Anterior cingulate cortex (tissue), 58 donors: ENCODE measurements at regions not wholly inside any gene's neighbourhood (a gene's known extent, or its start where the extent isn't known, plus 50 kb on each side); places are given as distances from the start of the nearest gene placed in this dataset.

Experiments
- DNase-seq, 58 donors: peaks; one replicate each; lab custom pipeline; 2025; lab: John Stamatoyannopoulos, UW

GRCh38 chr18:55840601-55841170 lies 252.7 kb upstream of the TCF4 start:
- DNase-seq, result no peak

- DNase-seq, result no peak
Measured at GRCh38 chr18:55839343-55839742, 251.4 kb upstream of the TCF4 start.

- no peak for DNase-seq
Measured at GRCh38 chr18:55838841-55839240, 250.8 kb upstream of the TCF4 start.

- DNase-seq, result no peak
Measured at GRCh38 chr18:55838319-55838718, 250.3 kb upstream of the TCF4 start.

GRCh38 chr18:55833543-55833942 lies 245.6 kb upstream of the TCF4 start:
- DNase-seq, result no peak

- DNase-seq, result no peak
Measured at GRCh38 chr18:55830544-55830943, 242.6 kb upstream of the TCF4 start.

GRCh38 chr18:55821219-55821618 lies 233.2 kb upstream of the TCF4 start:
- DNase-seq, result no peak

- DNase-seq, result no peak
Measured at GRCh38 chr18:55819448-55819847, 231.5 kb upstream of the TCF4 start.

GRCh38 chr18:55818284-55818683 lies 230.3 kb upstream of the TCF4 start:
- DNase-seq, result no peak

- DNase-seq, result no peak
Measured at GRCh38 chr18:55811925-55812324, 223.9 kb upstream of the TCF4 start.

GRCh38 chr18:55805666-55806065 lies 217.7 kb upstream of the TCF4 start:
- DNase-seq, result no peak

GRCh38 chr18:55795101-55795669 lies 207.2 kb upstream of the TCF4 start:
- DNase-seq, result no peak

- no peak for DNase-seq
Measured at GRCh38 chr18:55794288-55795052, 206.5 kb upstream of the TCF4 start.

- no peak for DNase-seq
Measured at GRCh38 chr18:55790296-55790695, 202.3 kb upstream of the TCF4 start.

GRCh38 chr18:55787536-55788073 lies 199.6 kb upstream of the TCF4 start:
- no peak for DNase-seq

GRCh38 chr18:55786651-55787272 lies 198.8 kb upstream of the TCF4 start:
- no peak for DNase-seq

- DNase-seq, result no peak
Measured at GRCh38 chr18:55783921-55784320, 195.9 kb upstream of the TCF4 start.

- DNase-seq, result peak in 50 of 58 donors; percentile 3 to 79 (median 38)
Measured at GRCh38 chr18:55781481-55781957, 193.5 kb upstream of the TCF4 start.

GRCh38 chr18:55780586-55781071 lies 192.6 kb upstream of the TCF4 start:
- DNase-seq, result no peak

GRCh38 chr18:55779691-55780585 lies 191.9 kb upstream of the TCF4 start:
- DNase-seq, result peak in 53 of 58 donors; percentile 5 to 78 (median 42)
